GM04503 (cell line): ENCODE measurements at regions not wholly inside any gene's neighbourhood (a gene's known extent, or its start where the extent isn't known, plus 50 kb on each side); places are given as distances from the start of the nearest gene placed in this dataset.

ENCODE experiments used
- DNase-seq: peaks from one replicate; pipeline ENCODE4 v3.0.0-alpha.2; 2012; ENCODE audit warnings: low read depth

GRCh38 chrX:40313269-40313668 is 215.5 kb upstream of the BCOR start:
- no peak for DNase-seq

GRCh38 chrX:40310447-40310846 is 212.7 kb upstream of the BCOR start:
- no peak for DNase-seq

- DNase-seq: no peak
Measured at GRCh38 chrX:40310016-40310415, 212.3 kb upstream of the BCOR start.

DNA sequence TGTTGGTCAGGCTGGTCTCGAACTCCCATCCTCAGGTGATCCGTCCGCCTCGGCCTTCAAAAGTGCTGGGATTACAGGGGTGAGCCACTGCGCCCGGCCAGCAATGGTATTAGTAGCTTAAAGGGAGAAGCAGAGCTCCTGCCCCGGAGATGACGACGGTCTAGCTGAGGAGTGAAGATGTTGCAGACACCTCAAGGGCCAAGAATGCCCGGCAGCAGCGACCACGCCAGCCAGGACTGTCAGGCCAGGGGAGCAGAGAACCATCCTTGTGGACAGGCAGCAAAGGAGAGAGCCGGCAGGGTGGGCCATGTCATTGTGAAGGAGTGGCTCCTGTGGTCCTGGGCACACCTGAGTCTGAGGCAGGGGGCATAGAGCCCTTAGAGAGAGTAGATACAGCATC is 210.1 kb upstream of the BCOR start:
- DNase-seq: no peak

GRCh38 chrX:40304115-40304514 is 206.4 kb upstream of the BCOR start:
- no peak for DNase-seq

- no peak for DNase-seq
Measured at GRCh38 chrX:40303256-40304077, 205.7 kb upstream of the BCOR start.

- no peak for DNase-seq
Measured at GRCh38 chrX:40300286-40300890, 202.6 kb upstream of the BCOR start.

DNA sequence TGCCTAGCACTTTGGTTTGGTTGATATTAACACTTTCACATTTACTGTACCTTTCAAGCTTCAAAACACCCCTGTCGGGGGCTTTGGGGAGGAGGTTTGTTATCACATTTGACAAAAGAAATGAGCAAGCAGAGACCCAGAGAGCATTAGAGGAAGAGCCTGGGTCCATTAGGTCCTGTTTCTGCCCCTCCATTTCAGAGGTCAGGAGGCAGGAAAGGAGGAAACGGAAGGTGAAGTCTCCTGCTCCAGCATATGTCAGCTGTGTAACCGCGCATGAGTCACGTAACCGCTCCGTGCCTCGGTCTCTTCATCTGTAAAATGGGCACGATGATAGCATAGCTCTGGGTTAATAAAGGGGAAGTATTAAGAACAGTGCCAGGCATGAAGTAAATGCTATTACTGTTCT is 201.9 kb upstream of the BCOR start:
- no peak for DNase-seq

- no peak for DNase-seq
Measured at GRCh38 chrX:40298572-40299479, 201.1 kb upstream of the BCOR start.

- DNase-seq: no peak
Measured at GRCh38 chrX:40298069-40298468, 200.3 kb upstream of the BCOR start.

DNA sequence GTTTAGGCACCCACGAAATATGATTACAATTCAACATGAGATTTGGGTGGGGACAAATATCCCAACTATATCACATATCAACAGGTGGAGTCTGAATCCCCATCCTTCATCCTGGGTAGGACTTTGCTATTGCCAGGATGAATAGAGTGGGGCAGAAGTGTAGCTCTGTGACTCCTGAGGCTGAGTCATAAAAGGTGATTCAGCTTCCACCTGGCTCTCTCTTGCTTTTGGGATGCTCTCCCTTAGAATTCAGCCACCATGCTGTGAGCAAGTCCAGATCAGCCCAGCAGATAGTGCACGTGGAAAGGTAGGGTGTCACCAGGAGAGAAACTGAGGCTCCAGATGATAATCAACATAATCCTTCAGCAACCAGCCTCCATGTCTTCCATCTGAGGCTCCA is 193.8 kb upstream of the BCOR start:
- no peak for DNase-seq

- DNase-seq: no peak
Measured at GRCh38 chrX:40290517-40290916, 192.8 kb upstream of the BCOR start.

DNA sequence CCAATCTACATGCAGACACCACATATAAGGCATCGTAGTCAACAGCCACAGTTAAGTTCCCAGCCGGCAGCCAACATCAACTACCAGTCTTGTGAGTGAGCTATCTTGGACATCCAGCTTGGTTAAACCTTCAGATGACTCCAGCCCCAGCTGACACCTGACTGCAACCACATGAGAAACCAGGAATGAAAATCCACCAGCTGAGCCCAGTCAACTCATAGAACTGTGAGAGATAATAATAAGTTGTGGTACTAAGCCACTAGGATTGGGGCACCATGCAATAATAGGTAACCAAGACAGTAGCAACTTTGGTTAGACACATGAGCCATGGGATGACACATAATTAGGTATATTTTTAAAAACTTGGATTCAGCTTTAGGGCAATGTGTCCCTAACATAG is 188.1 kb upstream of the BCOR start:
- DNase-seq: no peak

DNA sequence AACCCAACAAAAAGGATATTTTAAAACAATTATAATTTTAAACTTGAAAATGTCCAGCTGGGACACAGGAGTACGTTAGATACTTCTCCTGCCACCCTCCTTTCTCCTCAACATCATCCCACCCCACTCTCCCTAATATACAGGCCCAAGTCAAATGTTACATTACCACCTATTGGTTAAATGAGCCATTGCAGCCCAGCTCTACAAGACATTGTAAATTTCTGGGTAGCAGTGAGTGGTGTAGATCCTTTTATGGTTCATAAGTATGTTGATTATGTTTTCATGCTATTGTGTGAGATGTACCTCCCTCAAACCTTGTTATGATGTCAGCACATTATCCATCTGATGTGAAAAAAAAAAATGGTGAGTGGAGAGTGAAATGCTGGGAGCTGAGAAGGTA is 187.1 kb upstream of the BCOR start:
- DNase-seq: no peak

GRCh38 chrX:40283981-40284380 is 186.2 kb upstream of the BCOR start:
- no peak for DNase-seq

- DNase-seq: no peak
Measured at GRCh38 chrX:40282946-40283660, 185.3 kb upstream of the BCOR start.

DNA sequence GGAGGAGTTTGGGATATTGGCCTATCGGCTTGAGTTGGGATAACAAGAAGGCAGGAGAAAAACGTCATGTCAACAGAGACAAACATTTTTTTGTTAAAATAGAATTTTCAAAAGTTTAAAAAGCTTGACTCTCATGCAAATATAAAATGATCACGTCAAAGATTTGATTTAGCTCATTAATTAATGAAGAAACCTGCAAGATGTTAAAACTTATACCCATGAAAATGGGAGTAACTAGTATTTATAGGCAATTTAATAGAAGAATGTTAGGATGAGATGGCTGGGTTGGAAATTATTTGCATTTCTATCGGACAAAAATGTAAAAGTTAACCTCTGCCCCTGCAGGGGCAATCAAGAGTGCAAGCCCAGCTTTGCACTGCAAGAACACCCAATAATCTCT is 184.6 kb upstream of the BCOR start:
- no peak for DNase-seq

DNA sequence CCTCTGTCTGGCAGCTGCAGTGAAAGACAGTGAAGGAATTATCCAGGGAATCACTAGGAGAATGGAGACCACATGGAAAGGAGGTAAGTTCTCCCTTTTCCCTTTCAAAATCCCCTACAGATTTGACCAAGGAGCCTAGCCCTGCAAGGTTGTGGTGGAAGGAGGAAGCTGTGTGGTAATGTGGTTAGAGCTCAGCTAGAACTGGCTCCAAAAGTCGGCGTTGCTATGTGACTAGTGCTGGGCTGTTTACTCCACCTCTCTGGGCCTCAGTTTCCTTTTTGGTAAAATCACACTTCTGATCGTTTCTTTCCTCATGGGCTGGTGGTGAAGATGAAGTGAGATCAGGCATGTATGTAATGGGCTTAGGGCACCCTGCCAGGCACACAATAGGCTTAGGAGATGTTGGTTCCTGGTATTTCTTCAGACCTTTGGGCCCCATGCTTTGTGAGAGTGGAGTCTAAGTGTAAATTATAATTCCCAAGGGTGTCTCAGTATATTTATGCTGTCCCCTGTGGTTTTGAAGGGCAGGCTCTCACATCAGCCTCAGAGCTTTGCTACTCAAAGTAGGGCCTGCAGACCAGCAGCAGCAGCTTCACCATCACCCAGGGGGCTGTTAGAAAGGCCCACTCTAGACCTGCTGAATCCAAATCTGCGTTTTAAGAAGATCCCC is 183.7 kb upstream of the BCOR start:
- DNase-seq: no peak

- DNase-seq: no peak
Measured at GRCh38 chrX:40279762-40280161, 182.0 kb upstream of the BCOR start.

DNA sequence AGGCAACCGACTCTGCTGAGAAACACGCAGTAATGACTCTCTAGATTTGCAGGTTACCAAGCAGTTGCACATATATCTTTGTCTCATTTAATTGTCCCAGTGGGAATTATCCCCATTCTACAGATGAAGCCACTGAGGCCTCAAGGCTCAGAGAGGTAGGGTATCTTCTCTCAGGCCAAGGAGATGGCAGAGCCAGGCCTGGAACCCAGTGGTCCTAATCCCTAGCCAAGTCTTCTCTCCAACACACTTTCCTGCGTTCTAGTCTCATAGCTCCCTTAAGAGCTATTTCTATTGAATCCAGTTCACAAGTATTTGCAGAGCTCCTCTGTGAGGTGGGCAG is 181.3 kb upstream of the BCOR start:
- no peak for DNase-seq

GRCh38 chrX:40278340-40279090 is 180.8 kb upstream of the BCOR start:
- DNase-seq: no peak
